H1 (cell line): ENCODE measurements at regions not wholly inside any gene's neighbourhood (a gene's known extent, or its start where the extent isn't known, plus 50 kb on each side); places are given as distances from the start of the nearest gene placed in this dataset.

Experiments
- CTCF ChIA-PET: fragments of 300-600 bp; sonication (Branson Sonifier 250); formaldehyde crosslinking; loops from one replicate; lab custom pipeline; 2021; ENCODE audit not compliant: partially characterized antibody; lab: Charles Lee
- POLR2A ChIA-PET: fragments of 300-600 bp; sonication (Branson Sonifier 250); formaldehyde crosslinking; loops from one replicate; lab custom pipeline; 2021; ENCODE audit warnings: inconsistent platforms; ENCODE audit not compliant: partially characterized antibody; lab: Charles Lee
- DNase-seq, 2 experiments: peaks; one replicate each; pipeline versions ENCODE4 v3.0.0 to v3.0.0-alpha.2; 2010 to 2022; ENCODE audit warnings: low spot score in 2 of 2, low read depth in 1 of 2, mixed read lengths in 1 of 2
- FAIRE-seq: peaks from 2 replicates; lab custom pipeline; 2011; peaks lifted over from hg19 to GRCh38; lab: Jason Lieb, UNC
- H2AFZ ChIP-seq: 2 replicates; pipeline ENCODE4 v1.8.1; 2012; ENCODE audit warnings: low read length, inconsistent platforms
- H2AK5ac ChIP-seq: 2 replicates; pipeline ENCODE4 v1.6.1; 2013; ENCODE audit warnings: low read depth, low read length
- H2BK120ac ChIP-seq: replicated peaks from 2 replicates; pipeline ENCODE3; 2013; ENCODE audit warnings: low read depth, low read length, inconsistent platforms
- H2BK12ac ChIP-seq: 2 replicates; pipeline ENCODE4 v1.6.1; 2013; ENCODE audit warnings: low read depth, low read length
- H2BK15ac ChIP-seq: 2 replicates; pipeline ENCODE4 v1.6.1; 2013; ENCODE audit warnings: low read length
- H2BK20ac ChIP-seq: 2 replicates; pipeline ENCODE4 v1.6.1; 2013; ENCODE audit warnings: low read length
- H2BK5ac ChIP-seq: 2 replicates; pipeline ENCODE4 v1.6.1; 2013; ENCODE audit warnings: low read depth, low read length
- H3K14ac ChIP-seq: 2 replicates; pipeline ENCODE4 v1.6.1; 2013; ENCODE audit warnings: inconsistent platforms; ENCODE audit not compliant: insufficient read length
- H3K18ac ChIP-seq: 2 replicates; pipeline ENCODE4 v1.6.1; 2013; ENCODE audit warnings: low read length; ENCODE audit errors: extremely low read depth
- H3K23ac ChIP-seq: 2 replicates; pipeline ENCODE4 v1.6.1; 2013; ENCODE audit warnings: inconsistent platforms; ENCODE audit not compliant: insufficient read length
- H3K23me2 ChIP-seq: 2 replicates; pipeline ENCODE4 v1.6.1; 2013; ENCODE audit warnings: low read depth, low read length
- H3K27ac ChIP-seq: 2 replicates; pipeline ENCODE4 v1.6.1; 2011; ENCODE audit warnings: low read depth, low read length, inconsistent platforms
- H3K27me3 ChIP-seq, 4 experiments: replicated peaks in 1 of 4; 1 replicate in 1 of 4; 2 replicates in 3 of 4; pipeline versions ENCODE4 v1.6.1 to v1.8.1; 2011 to 2013; ENCODE audit warnings: low read length in 3 of 4, mild to moderate bottlenecking in 3 of 4, inconsistent platforms in 2 of 4, mixed read lengths in 2 of 4, moderate library complexity in 1 of 4; ENCODE audit not compliant: control insufficient read depth in 3 of 4, insufficient read depth in 3 of 4; ENCODE audit errors: extremely low read depth in 1 of 4
- H3K36me3 ChIP-seq, 4 experiments: 2 replicates each; pipeline versions ENCODE4 v1.6.1 to v1.8.1; 2011 to 2013; ENCODE audit warnings: mild to moderate bottlenecking in 4 of 4, low read length in 3 of 4, moderate library complexity in 2 of 4, control low read depth in 1 of 4, inconsistent platforms in 1 of 4; ENCODE audit not compliant: insufficient read depth in 4 of 4, control insufficient read depth in 2 of 4
- H3K4ac ChIP-seq: replicated peaks from 2 replicates; pipeline ENCODE3; 2013; ENCODE audit warnings: low read length, low read depth, mixed read lengths, inconsistent platforms; ENCODE audit not compliant: insufficient read length
- H3K4me1 ChIP-seq, 4 experiments: replicated peaks in 1 of 4; 1 replicate in 1 of 4; 2 replicates in 3 of 4; pipeline versions ENCODE4 v1.6.1 to v1.8.1; 2011 to 2013; ENCODE audit warnings: low read length in 3 of 4, inconsistent platforms in 2 of 4, mixed read lengths in 1 of 4; ENCODE audit not compliant: insufficient read depth in 4 of 4, control insufficient read depth in 3 of 4
- H3K4me2 ChIP-seq, 2 experiments: 2 replicates each; pipeline versions ENCODE4 v1.6.1 to v1.8.1; 2011 to 2013; ENCODE audit warnings: low read depth in 2 of 2, low read length in 2 of 2, control low read depth in 1 of 2, inconsistent platforms in 1 of 2, mild to moderate bottlenecking in 1 of 2; ENCODE audit not compliant: insufficient read depth in 1 of 2
- H3K4me3 ChIP-seq, 4 experiments: fragments of 200-600, 300-600 bp in 1 of 4; sonication (generic), shearing (Covaris generic), sonication (Bioruptor Twin) in 1 of 4; 2 replicates each; pipeline versions ENCODE4 v1.5.1 to v1.8.1; 2011 to 2016; ENCODE audit warnings: low read length in 4 of 4, low read depth in 3 of 4, control low read depth in 2 of 4, inconsistent platforms in 2 of 4, mild to moderate bottlenecking in 2 of 4, mixed read lengths in 1 of 4, moderate library complexity in 1 of 4; ENCODE audit not compliant: insufficient read depth in 2 of 4; ENCODE audit errors: extremely low read depth in 1 of 4
- H3K56ac ChIP-seq: replicated peaks from 2 replicates; pipeline ENCODE3; 2013; ENCODE audit warnings: low read depth, mild to moderate bottlenecking, mixed read lengths, low read length, inconsistent platforms; ENCODE audit not compliant: insufficient read length
- H3K79me1 ChIP-seq: 2 replicates; pipeline ENCODE4 v1.6.1; 2013; ENCODE audit warnings: low read depth, low read length, control low read depth
- H3K79me2 ChIP-seq, 2 experiments: 2 replicates each; pipeline versions ENCODE4 v1.6.1 to v1.8.1; 2012 to 2013; ENCODE audit warnings: low read length in 2 of 2, mild to moderate bottlenecking in 2 of 2, inconsistent platforms in 1 of 2; ENCODE audit not compliant: insufficient read depth in 2 of 2, control insufficient read depth in 1 of 2
- H3K9ac ChIP-seq, 4 experiments: replicated peaks in 1 of 4; 1 replicate in 1 of 4; 2 replicates in 3 of 4; pipeline versions ENCODE4 v1.6.1 to v1.8.1; 2011 to 2013; ENCODE audit warnings: low read depth in 3 of 4, low read length in 3 of 4, control low read depth in 2 of 4, mild to moderate bottlenecking in 2 of 4, moderate library complexity in 2 of 4, inconsistent platforms in 1 of 4; ENCODE audit errors: extremely low read depth in 1 of 4
- H3K9me3 ChIP-seq, 2 experiments: 2 replicates each; pipeline versions ENCODE4 v1.6.1 to v1.8.1; 2012 to 2013; ENCODE audit warnings: mild to moderate bottlenecking in 2 of 2, moderate library complexity in 2 of 2, control low read depth in 1 of 2, inconsistent platforms in 1 of 2, low read depth in 1 of 2, low read length in 1 of 2, mixed read lengths in 1 of 2; ENCODE audit not compliant: insufficient read depth in 2 of 2
- H4K20me1 ChIP-seq, 2 experiments: replicated peaks in 1 of 2; 2 replicates each; pipeline versions ENCODE3 to v1.8.1; 2011 to 2013; ENCODE audit warnings: inconsistent platforms in 2 of 2, low read length in 2 of 2, mild to moderate bottlenecking in 1 of 2; ENCODE audit not compliant: insufficient read depth in 2 of 2, control insufficient read depth in 1 of 2
- H4K5ac ChIP-seq: 2 replicates; pipeline ENCODE4 v1.6.1; 2013; ENCODE audit warnings: low read length, low read depth, mixed read lengths, inconsistent platforms; ENCODE audit not compliant: insufficient read length
- H4K8ac ChIP-seq: 2 replicates; pipeline ENCODE4 v1.8.0; 2013; ENCODE audit warnings: mild to moderate bottlenecking, moderate library complexity, low read length, inconsistent platforms; ENCODE audit not compliant: insufficient read depth; ENCODE audit errors: extremely low read depth
- H4K91ac ChIP-seq: replicated peaks from 2 replicates; pipeline ENCODE3; 2013; ENCODE audit warnings: low read length, mixed read lengths, inconsistent platforms; ENCODE audit not compliant: insufficient read length
- GTF2F1 ChIP-seq: IDR thresholded peaks from 2 replicates; pipeline ENCODE4 v1.6.1; 2012; ENCODE audit warnings: low read depth, low read length, improper control_type of control experiment, borderline replicate concordance
- ZNF274 ChIP-seq: IDR thresholded peaks from 2 replicates; pipeline ENCODE4 v1.7.0; 2012; ENCODE audit warnings: low read length, borderline replicate concordance; ENCODE audit errors: extremely low read depth
- WGBS, 2 experiments: shearing (Covaris generic) in 1 of 2; methylation state at CpG; one replicate each; pipeline versions ENCODE4 v1.1.6 to v1.1.7; 2013 to 2015; ENCODE audit warnings: low lambda C conversion rate in 2 of 2, mixed read lengths in 2 of 2, inconsistent platforms in 1 of 2, low coverage in 1 of 2, missing lambda C conversion rate in 1 of 2; ENCODE audit not compliant: insufficient replicate concordance in 2 of 2, insufficient coverage in 1 of 2, insufficient read length in 1 of 2; ENCODE audit errors: extremely low coverage in 1 of 2, missing lambda C conversion rate in 1 of 2; 5-methylcytosine and 5-hydroxymethylcytosine counted together

DNA sequence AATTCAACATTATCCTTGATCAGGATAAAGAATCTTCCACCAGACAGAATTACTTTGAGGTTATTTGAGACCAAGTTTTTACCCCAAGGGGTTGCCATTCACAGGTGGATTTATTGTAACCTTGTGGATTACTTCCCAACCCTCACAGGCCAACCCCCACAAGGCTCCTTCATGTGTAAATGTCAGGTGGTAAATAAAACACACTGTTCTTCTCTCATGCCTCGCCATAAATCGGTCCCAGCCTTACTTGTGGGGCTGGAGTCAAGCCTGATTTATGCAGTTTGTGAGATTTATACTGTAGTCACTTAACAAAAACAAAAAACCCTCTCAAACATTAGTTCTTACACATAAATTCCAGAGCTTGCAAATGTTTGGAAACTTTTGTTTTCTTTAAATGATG is 98.6 kb upstream of the IRX3 start:
- Histone ChIP-seq H3K4me3 (no peak overlapping the region), H3K27ac (no peak overlapping the region), H3K4me2 (no peak overlapping the region), H3K9me3 (no peaks in the 10 kb centered on the region; a peak in 1 of 4 replicates), H4K91ac (no peak overlapping the region), H4K8ac (no peak overlapping the region), H2BK20ac (no peak overlapping the region), H3K4me1 (peaks cover 0 to 2% (median 0%) of the 10 kb centered on the region in 4 experiments; a peak in 1 of 7 replicates), H2BK120ac (no peak overlapping the region), H4K20me1 (no peaks in the 10 kb centered on the region), H2AFZ (no peak overlapping the region), H3K23me2 (no peaks in the 10 kb centered on the region), H3K79me2 (no peaks in the 10 kb centered on the region), H3K79me1 (no peaks in the 10 kb centered on the region), H3K27me3 (no peaks in the 10 kb centered on the region), H3K9ac (no peak overlapping the region), H3K18ac (no peak overlapping the region), H2BK15ac (no peak overlapping the region), H3K56ac (no peak overlapping the region), H2BK5ac (no peak overlapping the region), H3K23ac (no peak overlapping the region), H4K5ac (no peak overlapping the region), H2BK12ac (no peak overlapping the region), H3K4ac (no peak overlapping the region), H3K36me3 (no peaks in the 10 kb centered on the region), H3K14ac (no peak overlapping the region), H2AK5ac (no peak overlapping the region)
- DNase-seq (no peak), FAIRE-seq (no peak)
- WGBS, 2 experiments: 90% methylated on average over 2 of the region's 2 CpGs; no CpG with 5 or more reads in 1 of the 2 experiments
- CTCF ChIA-PET: no interaction called here
- POLR2A ChIA-PET: no interaction called here
- TF ChIP-seq ZNF274 (no peak), GTF2F1 (no peak)
